ENCODE measurements at regions not wholly inside any gene's neighbourhood (a gene's known extent, or its start where the extent isn't known, plus 50 kb on each side); places are given as distances from the start of the nearest gene placed in this dataset.
"Not testable (repeated sequence)": the region's sequence is repeated elsewhere in the genome, so short reads cannot be mapped to it uniquely, and the experiment has no call there.

- H3K27me3 Mint-ChIP-seq (ENCODE audit: low read depth, unreplicated experiment) = no peaks in the 10 kb centered on the region
- no peaks in the 10 kb centered on the region for H3K36me3 Mint-ChIP-seq (ENCODE audit: low read depth, unreplicated experiment)
- no peaks in the 10 kb centered on the region for H3K36me3 ChIP-seq (ENCODE audit: insufficient read depth, low read length)
- no peak overlapping the region for H3K27ac Mint-ChIP-seq (ENCODE audit: unreplicated experiment)
- H3K79me2 ChIP-seq (ENCODE audit: insufficient read depth, low read length) = no peaks in the 10 kb centered on the region
- DNase-seq (ENCODE audit: low read depth) (no peak), FAIRE-seq (no peak)
- H3K4me1 Mint-ChIP-seq (ENCODE audit: low read depth, unreplicated experiment) = no peaks in the 10 kb centered on the region
- no peak overlapping the region for H3K27ac ChIP-seq (ENCODE audit: low read depth, low read length)
- no peaks in the 10 kb centered on the region for H3K9me3 ChIP-seq (ENCODE audit: insufficient read depth, low read depth, low read length)
- no peak overlapping the region for H3K9ac ChIP-seq (ENCODE audit: low read length)
- no peaks in the 10 kb centered on the region for H4K20me1 ChIP-seq (ENCODE audit: insufficient read depth, low read length)
- no peak overlapping the region for H3K4me2 ChIP-seq (ENCODE audit: low read length)
- no peak overlapping the region for H3K4me3 ChIP-seq (ENCODE audit: insufficient read depth, low read depth, low read length)
- H3K4me1 ChIP-seq (ENCODE audit: insufficient read depth, low read length) = no peaks in the 10 kb centered on the region
- TF ChIP-seq EZH2 (IDR thresholded peaks at IDR 0.05; ENCODE audit: insufficient read depth, low read length) (no peak), CTCF (IDR thresholded peaks at IDR 0.05; ENCODE audit: insufficient read depth, low read depth, low read length) (no peak)
- H3K9me3 Mint-ChIP-seq (ENCODE audit: unreplicated experiment) = no peaks in the 10 kb centered on the region
- no peak overlapping the region for H2AFZ ChIP-seq (ENCODE audit: low read depth, low read length)
- H3K4me3 Mint-ChIP-seq (ENCODE audit: unreplicated experiment) = no peak overlapping the region
- no peaks in the 10 kb centered on the region for H3K27me3 ChIP-seq (ENCODE audit: insufficient read depth, low read length)
These were observed 74.9 kb upstream of the LRRC4C start for GRCh38 chr11:41534391-41534790.

DNA sequence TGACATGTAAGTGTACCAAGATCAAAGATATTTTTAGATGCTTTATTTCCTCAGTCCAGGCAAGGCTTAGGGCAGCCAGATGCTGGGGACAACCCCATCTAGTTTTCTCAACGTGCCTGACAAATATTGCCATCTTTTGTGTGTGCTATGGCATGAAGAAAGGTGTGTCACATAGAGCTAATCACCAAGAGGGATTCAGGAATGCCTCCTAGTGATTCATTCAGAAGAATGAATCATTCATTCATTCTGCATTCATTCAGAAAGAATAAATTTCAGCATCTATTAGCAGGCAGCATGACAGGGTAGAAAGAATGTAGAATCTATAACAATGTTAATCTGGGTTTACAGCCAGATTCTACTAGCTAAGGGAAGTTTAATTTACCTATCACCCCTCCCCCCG is 75.4 kb upstream of the LRRC4C start:
- no peaks in the 10 kb centered on the region for H3K79me2 ChIP-seq (ENCODE audit: insufficient read depth, low read length)
- no peaks in the 10 kb centered on the region for H3K27me3 ChIP-seq (ENCODE audit: insufficient read depth, low read length)
- no peaks in the 10 kb centered on the region for H3K9me3 Mint-ChIP-seq (ENCODE audit: unreplicated experiment)
- H3K36me3 Mint-ChIP-seq (ENCODE audit: low read depth, unreplicated experiment) = no peaks in the 10 kb centered on the region
- no peaks in the 10 kb centered on the region for H3K27me3 Mint-ChIP-seq (ENCODE audit: low read depth, unreplicated experiment)
- H3K4me2 ChIP-seq (ENCODE audit: low read length) = no peak overlapping the region
- TF ChIP-seq EZH2 (IDR thresholded peaks at IDR 0.05; ENCODE audit: insufficient read depth, low read length) (no peak), CTCF (IDR thresholded peaks at IDR 0.05; ENCODE audit: insufficient read depth, low read depth, low read length) (no peak)
- no peak overlapping the region for H3K27ac Mint-ChIP-seq (ENCODE audit: unreplicated experiment)
- DNase-seq (ENCODE audit: low read depth) (no peak), FAIRE-seq (no peak)
- no peaks in the 10 kb centered on the region for H3K36me3 ChIP-seq (ENCODE audit: insufficient read depth, low read length)
- no peak overlapping the region for H3K27ac ChIP-seq (ENCODE audit: low read depth, low read length)
- no peak overlapping the region for H3K4me3 Mint-ChIP-seq (ENCODE audit: unreplicated experiment)
- H3K4me1 ChIP-seq (ENCODE audit: insufficient read depth, low read length) = no peaks in the 10 kb centered on the region
- H2AFZ ChIP-seq (ENCODE audit: low read depth, low read length) = no peak overlapping the region
- no peak overlapping the region for H3K4me3 ChIP-seq (ENCODE audit: insufficient read depth, low read depth, low read length)
- no peak overlapping the region for H3K9ac ChIP-seq (ENCODE audit: low read length)
- no peaks in the 10 kb centered on the region for H4K20me1 ChIP-seq (ENCODE audit: insufficient read depth, low read length)
- no peaks in the 10 kb centered on the region for H3K9me3 ChIP-seq (ENCODE audit: insufficient read depth, low read depth, low read length)
- H3K4me1 Mint-ChIP-seq (ENCODE audit: low read depth, unreplicated experiment) = no peaks in the 10 kb centered on the region

- no peak for DNase-seq (ENCODE audit: low read depth)
- Mint-ChIP-seq H3K27ac (ENCODE audit: unreplicated experiment) (no peak overlapping the region), H3K9me3 (ENCODE audit: unreplicated experiment) (no peaks in the 10 kb centered on the region), H3K27me3 (ENCODE audit: low read depth, unreplicated experiment) (no peaks in the 10 kb centered on the region), H3K4me3 (ENCODE audit: unreplicated experiment) (no peak overlapping the region), H3K36me3 (ENCODE audit: low read depth, unreplicated experiment) (no peaks in the 10 kb centered on the region), H3K4me1 (ENCODE audit: low read depth, unreplicated experiment) (no peaks in the 10 kb centered on the region)
- TF ChIP-seq EZH2 (IDR thresholded peaks at IDR 0.05; ENCODE audit: insufficient read depth, low read length) (no peak), CTCF (IDR thresholded peaks at IDR 0.05; ENCODE audit: insufficient read depth, low read depth, low read length) (no peak)
- no peak for FAIRE-seq
- Histone ChIP-seq H3K4me2 (ENCODE audit: low read length) (no peak overlapping the region), H3K9ac (ENCODE audit: low read length) (no peak overlapping the region), H3K27ac (ENCODE audit: low read depth, low read length) (no peak overlapping the region), H3K36me3 (ENCODE audit: insufficient read depth, low read length) (no peaks in the 10 kb centered on the region), H3K27me3 (ENCODE audit: insufficient read depth, low read length) (no peaks in the 10 kb centered on the region), H3K4me3 (ENCODE audit: insufficient read depth, low read depth, low read length) (no peak overlapping the region), H2AFZ (ENCODE audit: low read depth, low read length) (no peak overlapping the region), H3K79me2 (ENCODE audit: insufficient read depth, low read length) (no peaks in the 10 kb centered on the region), H4K20me1 (ENCODE audit: insufficient read depth, low read length) (no peaks in the 10 kb centered on the region), H3K4me1 (ENCODE audit: insufficient read depth, low read length) (no peaks in the 10 kb centered on the region), H3K9me3 (ENCODE audit: insufficient read depth, low read depth, low read length) (no peaks in the 10 kb centered on the region)
These were observed 76.6 kb upstream of the LRRC4C start for GRCh38 chr11:41536021-41536568.

DNA sequence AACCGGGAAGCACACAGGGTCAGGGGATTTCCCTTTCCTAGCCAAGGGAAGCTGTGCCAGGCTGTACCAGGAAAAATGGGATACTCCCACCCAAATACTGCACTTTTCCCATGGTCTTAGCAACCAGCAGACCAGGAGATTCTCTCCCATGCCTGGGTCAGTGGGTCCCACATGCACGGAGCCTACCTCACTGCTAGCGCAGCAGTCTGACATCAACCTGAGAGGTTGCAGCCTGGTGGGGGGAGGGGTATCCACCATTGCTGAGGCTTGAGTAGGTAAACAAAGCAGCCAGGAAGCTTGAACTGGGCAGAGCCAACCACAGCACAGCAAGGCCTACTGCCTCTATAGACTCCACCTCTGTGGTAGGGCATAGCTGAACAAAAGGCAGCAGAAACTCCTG is 85.5 kb upstream of the LRRC4C start:
- H3K4me1 Mint-ChIP-seq (ENCODE audit: low read depth, unreplicated experiment); H3K9me3 Mint-ChIP-seq (ENCODE audit: unreplicated experiment); H3K4me3 Mint-ChIP-seq (ENCODE audit: unreplicated experiment); H3K27ac Mint-ChIP-seq (ENCODE audit: unreplicated experiment); H3K79me2 ChIP-seq (ENCODE audit: insufficient read depth, low read length); H3K4me2 ChIP-seq (ENCODE audit: low read length); H4K20me1 ChIP-seq (ENCODE audit: insufficient read depth, low read length); H3K27ac ChIP-seq (ENCODE audit: low read depth, low read length); H3K36me3 Mint-ChIP-seq (ENCODE audit: low read depth, unreplicated experiment); H3K36me3 ChIP-seq (ENCODE audit: insufficient read depth, low read length); H3K9me3 ChIP-seq (ENCODE audit: insufficient read depth, low read depth, low read length); H2AFZ ChIP-seq (ENCODE audit: low read depth, low read length); H3K4me1 ChIP-seq (ENCODE audit: insufficient read depth, low read length); H3K27me3 Mint-ChIP-seq (ENCODE audit: low read depth, unreplicated experiment); H3K9ac ChIP-seq (ENCODE audit: low read length); H3K4me3 ChIP-seq (ENCODE audit: insufficient read depth, low read depth, low read length); H3K27me3 ChIP-seq (ENCODE audit: insufficient read depth, low read length); FAIRE-seq; DNase-seq (ENCODE audit: low read depth): not testable (repeated sequence)
